Tibial artery (tissue), 4 donors: ENCODE measurements at regions not wholly inside any gene's neighbourhood (a gene's known extent, or its start where the extent isn't known, plus 50 kb on each side); places are given as distances from the start of the nearest gene placed in this dataset.
"Not testable (repeated sequence)": the region's sequence is repeated elsewhere in the genome, so short reads cannot be mapped to it uniquely, and the experiment has no call there.

Experiments
- DNase-seq, 2 donors: peaks; one replicate each; pipeline ENCODE4 v3.0.0-alpha.2; 2019
- H3K27ac ChIP-seq, 2 donors: fragments of 200-600 bp; sonication (generic) in 1 of 2; 1 replicate in 1 of 2; 2 replicates in 1 of 2; pipeline ENCODE4 v1.5.1; 2018 to 2019; ENCODE audit warnings: mild to moderate bottlenecking in 1 of 2
- H3K27me3 ChIP-seq, 2 donors: fragments of 200-600 bp; sonication (generic) in 1 of 2; one replicate each; pipeline versions ENCODE4 v1.5.1 to v1.6.0; 2016 to 2019
- H3K36me3 ChIP-seq, 3 donors: fragments of 200-600 bp; sonication (generic) in 2 of 3; one replicate each; pipeline ENCODE4 v1.5.1; 2016 to 2019; ENCODE audit warnings: mild to moderate bottlenecking in 2 of 3
- H3K4me1 ChIP-seq, 4 donors: fragments of 200-600 bp; sonication (generic) in 2 of 4; 1 replicate in 3 of 4; 2 replicates in 1 of 4; pipeline ENCODE4 v1.5.1; 2016 to 2019
- H3K4me3 ChIP-seq, 2 donors: fragments of 200-600 bp; sonication (generic) in 1 of 2; 1 replicate in 1 of 2; 2 replicates in 1 of 2; pipeline ENCODE4 v1.5.1; 2018 to 2019; ENCODE audit warnings: mild to moderate bottlenecking in 2 of 2
- H3K9me3 ChIP-seq, 3 donors: fragments of 200-600 bp; sonication (generic) in 1 of 3; one replicate each; pipeline ENCODE4 v1.5.1; 2016 to 2019
- intact Hi-C: fragments of 100-400 bp; cut with DNase I; formaldehyde crosslinking; loops from one replicate; pipeline ENCODE4 v1.15.0; 2023; ENCODE audit warnings: low total_unique reads
- TF ChIP-seq, protein P1 (sequence below), 2 experiments: fragments of 200-600 bp in 1 of 2; fragments of 450-650 bp in 1 of 2; IDR thresholded peaks; one replicate each; pipeline ENCODE4 v1.5.1; 2017 to 2019; ENCODE audit warnings: antibody characterized with exemption in 2 of 2, mild to moderate bottlenecking in 1 of 2, moderate library complexity in 1 of 2

DNA sequence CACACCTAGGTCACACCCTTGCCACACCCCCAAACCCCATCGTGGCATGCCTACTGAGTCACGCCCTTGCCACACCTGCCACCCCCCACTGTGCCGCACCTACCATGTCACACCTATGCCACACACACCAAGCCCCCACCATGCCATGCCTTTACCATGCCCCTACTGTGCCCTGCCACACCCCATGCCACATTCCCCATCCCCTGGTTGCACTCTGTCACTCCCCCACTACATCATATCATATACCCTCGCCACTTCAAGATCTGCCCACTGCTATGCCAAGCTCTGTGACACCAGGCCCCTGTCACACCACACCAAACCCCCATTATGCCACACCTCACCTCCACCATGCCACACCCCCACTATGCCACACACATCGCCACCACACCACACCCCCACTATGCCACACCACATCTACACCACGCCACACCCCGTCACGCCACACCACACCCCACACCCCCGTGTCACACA is 101.2 kb downstream of the OLFM1 start:
- no peak for DNase-seq
- intact Hi-C loops = no loop called here
- Histone ChIP-seq H3K27ac (no peak overlapping the region), H3K36me3 (no peaks in the 10 kb centered on the region), H3K27me3 (peaks cover 0 to 87% of the 10 kb centered on the region in 2 donors), H3K4me1 (peaks cover 0 to 13% (median 0%) of the 10 kb centered on the region in 4 donors), H3K9me3 (no peaks in the 10 kb centered on the region), H3K4me3 (no peak overlapping the region)
- TF ChIP-seq, protein P1, sequence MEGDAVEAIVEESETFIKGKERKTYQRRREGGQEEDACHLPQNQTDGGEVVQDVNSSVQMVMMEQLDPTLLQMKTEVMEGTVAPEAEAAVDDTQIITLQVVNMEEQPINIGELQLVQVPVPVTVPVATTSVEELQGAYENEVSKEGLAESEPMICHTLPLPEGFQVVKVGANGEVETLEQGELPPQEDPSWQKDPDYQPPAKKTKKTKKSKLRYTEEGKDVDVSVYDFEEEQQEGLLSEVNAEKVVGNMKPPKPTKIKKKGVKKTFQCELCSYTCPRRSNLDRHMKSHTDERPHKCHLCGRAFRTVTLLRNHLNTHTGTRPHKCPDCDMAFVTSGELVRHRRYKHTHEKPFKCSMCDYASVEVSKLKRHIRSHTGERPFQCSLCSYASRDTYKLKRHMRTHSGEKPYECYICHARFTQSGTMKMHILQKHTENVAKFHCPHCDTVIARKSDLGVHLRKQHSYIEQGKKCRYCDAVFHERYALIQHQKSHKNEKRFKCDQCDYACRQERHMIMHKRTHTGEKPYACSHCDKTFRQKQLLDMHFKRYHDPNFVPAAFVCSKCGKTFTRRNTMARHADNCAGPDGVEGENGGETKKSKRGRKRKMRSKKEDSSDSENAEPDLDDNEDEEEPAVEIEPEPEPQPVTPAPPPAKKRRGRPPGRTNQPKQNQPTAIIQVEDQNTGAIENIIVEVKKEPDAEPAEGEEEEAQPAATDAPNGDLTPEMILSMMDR (IDR thresholded peaks at IDR 0.05) = no peak

DNA sequence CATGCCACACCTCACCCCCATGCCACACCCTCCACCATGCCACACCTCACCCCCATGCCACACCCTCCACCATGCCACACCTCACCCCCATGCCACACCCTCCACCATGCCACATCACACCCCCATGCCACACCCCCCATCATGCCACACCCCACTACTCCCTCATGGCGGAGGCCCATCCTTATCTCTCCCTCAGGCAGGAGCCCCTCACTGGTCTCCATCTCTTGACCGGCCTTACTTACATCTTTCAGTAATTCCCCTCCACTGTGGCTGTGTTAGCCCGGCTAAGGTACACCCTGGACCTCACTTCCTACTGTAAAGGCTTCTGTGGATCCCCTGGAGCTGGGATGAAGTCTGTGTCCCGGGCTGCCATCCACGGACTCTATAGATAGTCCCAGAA is 102.0 kb downstream of the OLFM1 start:
- intact Hi-C loops = no loop called here
- no peak overlapping the region for H3K4me3 ChIP-seq
- TF ChIP-seq, protein P1 (IDR thresholded peaks at IDR 0.05) = no peak
- H3K27me3 ChIP-seq = peaks cover 0 to 87% of the 10 kb centered on the region in 2 donors
- DNase-seq = no peak
- peaks cover 0 to 13% (median 0%) of the 10 kb centered on the region in 4 donors for H3K4me1 ChIP-seq
- H3K9me3 ChIP-seq = no peaks in the 10 kb centered on the region
- no peak overlapping the region for H3K27ac ChIP-seq
- no peaks in the 10 kb centered on the region for H3K36me3 ChIP-seq

DNA sequence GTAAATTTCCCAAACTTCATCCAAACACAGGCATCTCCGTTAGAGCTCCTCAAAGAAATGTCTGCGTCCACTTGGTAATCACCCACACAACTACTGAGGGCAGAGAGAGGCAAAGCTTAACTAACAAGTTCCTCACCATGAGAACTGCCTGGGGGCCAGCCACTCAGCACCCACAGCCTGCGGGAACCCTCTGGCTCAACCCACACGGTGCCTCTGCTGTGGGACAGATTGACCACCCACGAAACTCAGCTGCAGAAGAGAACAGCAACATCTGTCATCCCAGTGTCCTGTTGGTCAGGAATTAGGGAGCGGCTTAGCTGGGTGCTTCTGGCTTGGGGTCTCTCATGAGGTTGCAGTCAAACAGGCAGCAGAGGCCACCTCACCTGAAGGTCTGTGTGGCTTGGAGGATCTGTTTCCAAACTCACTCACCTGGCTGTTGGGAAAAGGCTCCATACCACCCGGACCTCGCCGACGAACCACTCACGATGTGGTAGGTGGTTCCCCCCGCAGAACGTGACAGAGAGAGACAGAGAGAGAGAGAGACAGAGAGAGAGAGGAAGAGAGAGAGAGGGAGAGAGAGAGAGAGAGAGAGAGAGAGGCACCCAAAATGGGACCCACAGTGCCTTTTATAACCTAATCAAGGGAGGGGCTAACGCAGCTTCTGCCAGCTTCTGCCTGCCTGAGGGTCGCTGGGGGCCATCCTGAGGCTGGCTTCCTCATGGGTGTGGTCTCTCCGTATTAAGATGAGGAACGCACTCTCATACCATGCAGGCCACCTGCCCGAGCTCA is 103.5 kb downstream of the OLFM1 start:
- intact Hi-C loops = no loop called here
- H3K4me1 ChIP-seq = peaks cover 0 to 11% (median 0%) of the 10 kb centered on the region in 4 donors
- TF ChIP-seq, protein P1 (IDR thresholded peaks at IDR 0.05) = no peak
- no peak for DNase-seq
- no peaks in the 10 kb centered on the region for H3K36me3 ChIP-seq
- H3K9me3 ChIP-seq = no peaks in the 10 kb centered on the region
- H3K27ac ChIP-seq = no peak overlapping the region
- peaks cover 0 to 78% of the 10 kb centered on the region in 2 donors for H3K27me3 ChIP-seq
- H3K4me3 ChIP-seq = no peak overlapping the region

DNA sequence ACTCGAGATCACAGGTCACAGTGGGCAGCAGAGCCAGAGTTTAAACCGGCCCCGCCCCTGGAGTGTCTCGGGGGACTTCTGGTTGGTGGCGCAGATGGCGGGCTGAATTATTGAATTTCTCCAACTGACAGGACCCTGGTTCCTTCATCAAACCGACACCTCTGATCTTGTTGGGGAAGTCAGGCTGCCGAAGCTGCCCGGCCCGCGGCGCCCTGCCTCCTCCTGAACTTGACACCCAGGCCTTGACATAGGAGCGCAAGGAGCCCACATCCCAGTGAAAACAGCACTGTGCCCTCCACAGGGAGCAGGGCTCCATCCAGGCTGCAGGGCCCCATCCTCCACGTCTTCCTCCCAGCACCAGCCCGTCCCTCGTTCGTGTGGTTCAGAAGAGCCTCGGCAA is 105.2 kb downstream of the OLFM1 start:
- intact Hi-C loops = no loop called here
- no peaks in the 10 kb centered on the region for H3K9me3 ChIP-seq
- no peaks in the 10 kb centered on the region for H3K4me1 ChIP-seq
- no peaks in the 10 kb centered on the region for H3K36me3 ChIP-seq
- TF ChIP-seq, protein P1 (IDR thresholded peaks at IDR 0.05) = no peak
- peaks cover 0 to 65% of the 10 kb centered on the region in 2 donors for H3K27me3 ChIP-seq
- no peak for DNase-seq
- no peak overlapping the region for H3K4me3 ChIP-seq
- H3K27ac ChIP-seq = no peak overlapping the region

DNA sequence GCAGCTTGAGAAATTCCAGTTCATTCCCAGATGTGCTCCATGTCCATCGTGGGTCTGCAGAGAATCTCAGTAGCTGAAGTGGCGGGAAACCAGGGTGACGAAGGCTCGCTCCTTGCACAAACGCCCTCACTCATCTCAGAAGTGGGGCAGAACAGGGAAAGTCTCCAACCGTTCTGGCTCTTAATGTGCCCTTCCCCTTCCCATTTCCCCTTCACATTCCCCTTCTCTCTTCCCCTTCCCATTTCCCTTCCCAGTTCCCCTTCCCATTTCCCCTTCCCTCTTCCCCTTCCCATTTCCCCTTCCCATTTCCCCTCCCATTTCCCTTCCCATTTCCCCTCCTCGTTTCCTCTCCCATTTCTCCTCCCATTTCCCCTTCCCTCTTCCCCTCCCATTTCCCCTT is 108.5 kb downstream of the OLFM1 start:
- H3K27ac ChIP-seq, DNase-seq, H3K9me3 ChIP-seq, H3K36me3 ChIP-seq, H3K4me3 ChIP-seq, intact Hi-C loops, H3K4me1 ChIP-seq: not testable (repeated sequence)
- H3K27me3 ChIP-seq = peaks cover 0 to 64% of the 10 kb centered on the region in 2 donors

DNA sequence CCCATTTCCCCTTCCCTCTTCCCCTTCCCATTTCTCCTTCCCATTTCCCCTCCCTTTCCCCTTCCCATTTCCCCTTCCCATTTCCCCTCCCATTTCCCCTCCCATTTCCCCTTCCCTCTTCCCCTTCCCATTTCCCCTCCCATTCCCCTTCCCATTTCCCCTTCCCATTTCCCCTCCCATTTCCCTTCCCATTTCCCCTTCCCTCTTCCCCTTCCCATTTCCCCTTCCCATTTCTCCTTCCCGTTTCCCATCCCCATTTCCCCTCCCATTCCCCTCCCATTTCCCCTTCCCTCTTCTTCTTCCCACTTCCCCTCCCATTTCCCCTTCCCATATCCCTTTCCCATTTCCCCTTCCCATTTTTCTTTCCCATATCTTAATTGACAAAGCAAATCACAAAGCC is 109.0 kb downstream of the OLFM1 start:
- Histone ChIP-seq H3K9me3 (no peaks in the 10 kb centered on the region), H3K36me3 (no peaks in the 10 kb centered on the region), H3K4me3 (no peak overlapping the region), H3K27me3 (peaks cover 0 to 61% of the 10 kb centered on the region in 2 donors), H3K4me1 (no peaks in the 10 kb centered on the region), H3K27ac (no peak overlapping the region)
- no peak for DNase-seq
- TF ChIP-seq, protein P1 (IDR thresholded peaks at IDR 0.05) = no peak
- intact Hi-C loops = no loop called here
